Keratinocyte (primary cell): ENCODE measurements at regions not wholly inside any gene's neighbourhood (a gene's known extent, or its start where the extent isn't known, plus 50 kb on each side); places are given as distances from the start of the nearest gene placed in this dataset.

Experiments
- EZH2 ChIP-seq: IDR thresholded peaks from one replicate; pipeline ENCODE4 v1.6.1; 2012; ENCODE audit warnings: inconsistent platforms, mild to moderate bottlenecking, low read length, moderate library complexity
- TF ChIP-seq, protein P1 (sequence below), 3 experiments: IDR thresholded peaks in 1 of 3; conservative IDR thresholded peaks in 1 of 3; optimal IDR thresholded peaks in 1 of 3; 2 replicates in 2 of 3; 3 replicates in 1 of 3; pipeline versions ENCODE3 to v1.5.1; 2011; ENCODE audit warnings: low read length in 3 of 3, mild to moderate bottlenecking in 3 of 3, moderate library complexity in 2 of 3, control low read depth in 1 of 3, inconsistent platforms in 1 of 3; ENCODE audit not compliant: insufficient read depth in 2 of 3; ENCODE audit errors: extremely low read depth in 1 of 3

DNA sequence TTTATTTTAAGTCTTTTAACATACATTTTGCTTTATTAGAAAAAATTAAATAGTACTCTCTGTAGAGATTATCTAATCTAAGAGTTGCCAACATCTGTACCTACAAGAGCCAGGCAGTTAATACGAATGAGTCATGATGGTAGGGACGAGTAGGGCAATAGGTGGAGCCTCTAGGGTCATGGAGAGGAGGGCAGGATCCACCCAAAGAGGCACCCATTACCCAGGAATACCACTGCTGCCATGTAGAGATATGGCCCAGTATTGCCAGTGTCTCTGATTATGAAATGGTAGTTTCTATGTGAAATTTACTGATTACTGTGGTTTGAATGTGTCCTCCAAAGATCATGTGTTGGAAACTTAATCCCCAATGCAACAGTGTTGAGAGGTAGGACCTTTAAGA, 170.4 kb downstream of the PIK3R1 start:
- TF ChIP-seq, protein P1, sequence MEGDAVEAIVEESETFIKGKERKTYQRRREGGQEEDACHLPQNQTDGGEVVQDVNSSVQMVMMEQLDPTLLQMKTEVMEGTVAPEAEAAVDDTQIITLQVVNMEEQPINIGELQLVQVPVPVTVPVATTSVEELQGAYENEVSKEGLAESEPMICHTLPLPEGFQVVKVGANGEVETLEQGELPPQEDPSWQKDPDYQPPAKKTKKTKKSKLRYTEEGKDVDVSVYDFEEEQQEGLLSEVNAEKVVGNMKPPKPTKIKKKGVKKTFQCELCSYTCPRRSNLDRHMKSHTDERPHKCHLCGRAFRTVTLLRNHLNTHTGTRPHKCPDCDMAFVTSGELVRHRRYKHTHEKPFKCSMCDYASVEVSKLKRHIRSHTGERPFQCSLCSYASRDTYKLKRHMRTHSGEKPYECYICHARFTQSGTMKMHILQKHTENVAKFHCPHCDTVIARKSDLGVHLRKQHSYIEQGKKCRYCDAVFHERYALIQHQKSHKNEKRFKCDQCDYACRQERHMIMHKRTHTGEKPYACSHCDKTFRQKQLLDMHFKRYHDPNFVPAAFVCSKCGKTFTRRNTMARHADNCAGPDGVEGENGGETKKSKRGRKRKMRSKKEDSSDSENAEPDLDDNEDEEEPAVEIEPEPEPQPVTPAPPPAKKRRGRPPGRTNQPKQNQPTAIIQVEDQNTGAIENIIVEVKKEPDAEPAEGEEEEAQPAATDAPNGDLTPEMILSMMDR (optimal IDR thresholded peaks at IDR 0.05 in 1 of 3, IDR thresholded peaks at IDR 0.05 in 1 of 3, conservative IDR thresholded peaks at IDR 0.05 in 1 of 3; ENCODE audit: extremely low read depth in 1 of 3, insufficient read depth in 2 of 3, low read length in 3 of 3), result no peak
- TF ChIP-seq EZH2, result no peak
